ENCODE measurements at regions not wholly inside any gene's neighbourhood (a gene's known extent, or its start where the extent isn't known, plus 50 kb on each side); places are given as distances from the start of the nearest gene placed in this dataset.

- no peak for TF ChIP-seq RAD51 (IDR thresholded peaks at IDR 0.05; ENCODE audit: borderline replicate concordance, low read depth)
- TF ChIP-seq ZKSCAN1 (IDR thresholded peaks at IDR 0.05; ENCODE audit: low read depth, low read length): no peak
- no peak for TF ChIP-seq CHD7 (IDR thresholded peaks at IDR 0.05; ENCODE audit: low read depth, low read length)
- no peak for TF ChIP-seq TAF1 (IDR thresholded peaks at IDR 0.05; ENCODE audit: control insufficient read depth, extremely low read depth, insufficient read depth, low read length, severe bottlenecking)
Measured at GRCh38 chr5:82694711-82695285, 382.4 kb downstream of the TMEM167A start.
